Cerebellar nuclear complex (tissue), 1 donor: ENCODE measurements at regions not wholly inside any gene's neighbourhood (a gene's known extent, or its start where the extent isn't known, plus 50 kb on each side); places are given as distances from the start of the nearest gene placed in this dataset.
"Not testable (repeated sequence)": the region's sequence is repeated elsewhere in the genome, so short reads cannot be mapped to it uniquely, and the experiment has no call there.

Experiments used
- DNase-seq, 2 experiments: peaks; one replicate each; lab custom pipeline; 2025; lab: John Stamatoyannopoulos, UW

DNA sequence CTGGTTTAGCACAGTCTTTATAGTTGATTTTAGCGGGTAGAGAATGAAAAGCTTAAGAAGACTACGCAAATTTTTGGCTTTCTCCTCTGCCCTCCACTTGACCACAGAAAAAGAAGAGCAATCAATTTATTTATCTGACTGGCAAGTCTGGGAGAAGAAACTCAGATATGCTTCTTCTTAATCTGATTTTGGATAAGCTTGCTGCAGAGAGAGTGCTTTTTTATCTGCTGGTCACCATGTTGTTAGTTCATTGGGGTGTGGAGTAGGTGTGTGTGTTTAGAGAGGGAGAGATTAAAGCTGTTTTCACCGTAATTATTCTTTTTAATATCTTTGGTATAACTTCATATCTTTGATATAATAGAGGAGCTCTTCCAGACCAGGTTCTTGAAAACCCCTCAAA, 471.4 kb upstream of the SLC10A2 start:
- DNase-seq: no peak

DNA sequence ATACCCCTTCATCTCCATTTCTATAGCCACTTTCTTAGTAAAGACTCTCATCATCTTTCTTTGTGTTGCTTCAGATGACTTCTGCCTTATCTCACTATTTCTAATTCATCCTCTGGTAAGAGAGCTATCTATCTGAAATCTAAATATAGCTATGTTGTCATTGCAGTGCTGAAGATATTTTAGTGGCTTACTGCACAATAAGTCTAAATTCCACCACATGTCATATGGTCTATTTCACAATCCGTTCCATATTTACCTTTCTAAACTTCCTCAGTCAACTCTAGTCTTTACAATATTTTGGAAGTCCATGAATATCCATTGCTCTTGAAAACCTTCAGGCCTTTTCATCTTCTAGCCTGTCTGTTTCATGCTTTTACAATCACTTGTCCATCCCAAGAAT, 465.1 kb upstream of the SLC10A2 start:
- no peak for DNase-seq

DNA sequence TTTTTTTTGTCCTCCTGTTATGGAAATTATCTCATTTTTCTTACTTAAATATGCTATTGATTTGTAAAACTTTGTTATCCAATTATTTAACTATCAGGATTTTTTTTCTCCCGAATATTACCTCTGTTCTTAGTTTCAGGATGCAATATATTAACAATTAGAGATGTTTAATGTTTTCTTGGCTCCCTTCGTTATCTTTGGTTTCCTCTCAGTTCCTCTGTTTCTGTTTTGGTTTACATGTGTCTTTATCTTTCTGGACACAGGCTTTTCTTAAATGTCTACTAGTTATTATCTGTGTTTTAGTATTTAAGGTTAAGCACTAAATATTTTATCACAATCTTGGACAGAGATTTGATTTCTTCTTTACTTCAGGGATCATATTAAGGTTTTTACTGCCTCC, 462.2 kb upstream of the SLC10A2 start:
- DNase-seq: no peak

DNA sequence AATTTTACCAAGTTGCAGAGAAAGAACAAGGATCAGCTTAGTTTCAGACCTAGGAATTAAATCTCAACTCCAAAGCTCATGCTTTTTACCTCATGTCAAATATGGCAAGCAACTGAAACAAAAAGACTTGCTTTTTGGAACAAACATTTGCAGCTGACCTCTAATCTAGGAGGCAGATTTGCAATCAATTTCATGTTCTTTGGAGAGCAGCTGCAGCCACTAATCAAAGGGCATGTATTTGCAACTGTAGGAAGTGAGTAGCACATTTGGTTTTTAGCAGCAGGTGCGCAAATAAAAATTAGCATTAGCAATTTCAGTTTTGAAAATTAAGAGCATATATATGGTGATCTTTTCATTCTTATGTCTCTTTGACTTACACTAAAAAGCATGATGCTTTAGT, 459.3 kb upstream of the SLC10A2 start:
- DNase-seq: no peak

DNA sequence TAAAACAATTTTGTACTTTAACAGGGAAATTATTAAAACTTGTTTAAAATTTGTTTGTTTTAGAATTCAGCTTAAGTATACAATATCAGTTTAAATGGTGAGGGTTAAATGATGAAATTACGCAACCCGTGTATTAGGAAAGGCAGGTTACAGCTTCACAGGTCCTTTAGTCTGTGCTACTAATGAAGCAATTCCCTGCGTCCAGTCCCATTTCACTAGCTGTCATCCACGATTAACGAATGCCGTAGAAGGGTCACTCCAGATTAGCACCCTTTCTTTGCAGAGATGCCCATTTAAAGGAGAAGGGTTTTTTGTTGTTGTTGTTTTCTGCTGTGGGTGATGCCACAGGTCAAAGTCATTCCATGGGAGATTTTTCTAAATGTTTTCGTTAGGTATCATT, 457.6 kb upstream of the SLC10A2 start:
- no peak for DNase-seq

DNA sequence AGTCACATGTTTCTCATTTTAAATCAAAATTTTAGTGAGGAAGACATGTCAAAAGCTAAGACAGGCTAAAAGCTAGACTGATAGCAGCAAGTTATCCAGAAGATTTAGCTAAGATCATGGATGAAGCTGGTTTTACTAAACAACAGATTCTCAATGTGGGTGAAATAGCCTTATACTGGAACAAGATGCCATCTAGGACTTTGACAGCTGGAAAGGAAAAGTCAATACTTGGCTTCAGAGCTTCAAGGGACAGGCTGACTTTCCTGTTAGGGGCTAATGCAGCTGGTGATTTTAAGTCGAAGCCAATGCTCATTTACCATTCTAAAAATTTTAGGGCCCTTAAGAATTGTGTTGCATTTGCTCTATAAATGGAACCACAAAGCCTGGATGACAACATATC, 455.3 kb upstream of the SLC10A2 start:
- no peak for DNase-seq

DNA sequence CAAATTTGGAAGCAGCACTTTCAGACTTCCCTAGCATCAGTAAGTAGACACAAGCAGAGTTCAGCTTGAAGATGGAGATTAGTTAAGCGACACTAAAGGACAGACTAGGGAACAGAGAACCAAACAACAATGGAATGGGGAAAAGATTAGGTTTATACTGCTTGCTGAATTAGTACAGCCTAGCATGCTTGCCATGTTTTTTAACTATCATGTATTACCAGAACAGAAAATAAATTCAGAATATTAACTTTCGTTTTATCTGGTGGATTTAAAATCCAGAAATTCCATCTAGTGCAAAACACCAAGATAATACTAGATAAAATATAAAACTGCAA, 451.5 kb upstream of the SLC10A2 start:
- DNase-seq: no peak

DNA sequence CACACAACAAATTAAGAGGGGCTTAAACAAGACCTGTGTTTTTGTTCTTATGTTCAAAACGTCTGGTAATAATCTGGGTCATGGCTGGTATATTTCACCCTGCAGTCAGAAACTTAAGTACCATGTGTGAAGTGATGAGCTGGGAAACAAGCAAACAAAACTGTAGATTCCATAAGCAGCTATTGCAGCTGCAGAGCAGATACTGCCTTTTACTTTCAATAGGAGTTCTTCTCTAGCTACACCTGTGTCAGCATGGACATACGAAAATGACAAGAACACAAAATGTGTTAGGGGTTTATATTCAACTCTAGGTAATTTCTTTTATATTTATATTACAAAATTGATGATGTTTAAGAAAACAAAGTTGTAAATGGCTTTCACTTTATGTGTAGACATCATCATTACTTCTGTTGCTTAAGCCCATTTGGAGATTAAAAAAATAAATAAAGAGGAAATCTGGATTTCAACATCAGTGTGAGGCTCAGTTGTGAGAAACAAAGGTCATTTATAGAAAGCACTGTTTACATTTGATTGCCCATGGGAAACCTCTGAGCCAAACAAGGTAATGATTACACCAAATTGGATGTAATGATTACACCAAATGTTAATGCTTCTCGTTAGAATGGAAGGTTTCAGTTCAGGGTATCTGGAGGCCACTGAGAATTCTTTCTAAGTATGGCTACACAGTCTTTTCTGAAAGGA, 451.0 kb upstream of the SLC10A2 start:
- DNase-seq: no peak

DNA sequence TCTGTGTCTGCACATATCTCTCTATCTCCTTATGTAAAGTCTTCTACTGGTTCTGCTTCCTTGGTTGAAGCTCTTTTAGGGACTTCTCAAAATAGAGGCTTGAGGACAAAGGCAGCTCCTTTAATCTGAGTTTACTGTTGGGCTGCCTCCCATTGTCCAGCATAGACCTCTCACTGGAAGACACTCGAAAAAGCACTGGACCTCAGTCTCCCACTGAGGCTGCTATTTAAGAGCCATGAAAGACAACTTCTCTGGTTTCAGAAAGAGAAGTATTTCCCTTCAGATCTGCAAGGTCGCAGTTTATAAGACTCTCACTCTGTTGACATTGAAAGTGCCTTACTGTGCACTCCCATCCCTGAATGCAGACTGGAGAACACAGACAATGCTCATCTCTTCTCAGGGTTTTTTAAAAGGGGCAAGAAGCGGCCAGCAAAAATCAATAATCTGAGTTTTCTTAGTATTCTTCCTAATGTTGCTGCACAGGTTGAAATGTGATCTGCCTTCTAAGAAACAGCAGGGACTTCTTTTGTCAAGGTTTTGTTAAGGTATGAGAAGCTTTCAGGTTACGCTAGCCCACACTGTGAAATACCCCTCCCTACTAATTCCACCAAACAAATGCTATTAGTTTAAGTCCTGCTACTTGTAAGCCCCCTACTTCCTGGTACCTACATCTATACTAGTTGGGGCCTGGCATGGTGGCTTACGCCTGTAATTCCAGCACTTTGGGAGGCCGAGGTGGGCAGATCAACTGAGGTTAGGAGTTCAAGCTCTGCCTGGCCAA, 450.0 kb upstream of the SLC10A2 start:
- DNase-seq: no peak

DNA sequence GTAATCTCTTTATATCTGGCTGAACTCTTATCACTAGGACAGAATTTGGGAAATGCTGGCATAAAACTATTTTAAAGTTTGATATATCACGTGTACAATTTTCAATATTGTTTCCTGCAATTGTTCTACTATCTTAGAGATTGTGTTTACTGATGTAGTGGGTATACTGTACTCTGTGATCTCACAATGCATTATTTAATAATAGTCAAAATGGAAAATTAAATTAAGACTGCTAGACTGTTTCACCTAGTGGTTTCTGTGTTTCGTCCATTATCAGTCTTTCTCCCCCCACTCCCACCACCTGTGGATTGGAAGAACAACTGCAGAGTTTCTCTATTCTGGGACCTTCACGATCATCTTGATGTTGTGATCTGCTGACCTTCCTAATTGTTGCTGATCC, 449.2 kb upstream of the SLC10A2 start:
- DNase-seq: no peak

DNA sequence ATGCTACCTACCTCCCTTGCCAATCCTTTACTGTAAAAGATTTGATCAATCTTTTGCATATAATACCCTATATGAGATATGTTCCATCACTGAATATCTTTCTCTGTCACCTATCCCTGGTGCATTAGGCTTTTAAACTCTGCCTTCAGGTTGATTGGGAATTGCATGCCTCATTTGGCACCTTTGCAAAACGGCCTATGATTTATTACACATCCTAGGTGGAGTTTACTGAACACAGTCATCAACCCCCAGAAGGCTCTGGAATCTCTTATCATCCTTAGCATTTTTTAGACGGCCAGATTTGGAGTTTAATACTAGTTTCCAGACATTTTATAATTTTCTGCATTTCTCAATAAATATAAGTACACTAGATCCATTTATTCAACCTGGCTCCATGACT, 448.4 kb upstream of the SLC10A2 start:
- DNase-seq: no peak

DNA sequence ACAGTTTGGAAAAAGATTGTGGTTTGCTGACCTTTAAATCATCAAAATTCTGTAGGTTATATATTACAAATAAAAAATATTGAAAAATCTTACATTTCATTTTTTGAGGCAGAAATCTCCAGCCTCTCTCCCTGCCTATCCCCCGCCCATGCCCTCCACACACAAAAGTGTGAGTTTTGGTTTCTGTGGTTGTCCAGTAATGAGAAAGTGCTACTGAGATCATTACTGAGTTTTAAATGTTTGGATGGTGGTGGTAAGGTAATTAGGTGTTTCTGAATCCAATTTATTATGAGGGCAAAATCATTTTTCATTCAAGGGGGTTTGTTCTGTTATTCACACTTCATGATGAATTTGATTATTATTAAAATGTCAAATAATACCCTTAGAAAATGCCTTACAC, 448.0 kb upstream of the SLC10A2 start:
- no peak for DNase-seq

DNA sequence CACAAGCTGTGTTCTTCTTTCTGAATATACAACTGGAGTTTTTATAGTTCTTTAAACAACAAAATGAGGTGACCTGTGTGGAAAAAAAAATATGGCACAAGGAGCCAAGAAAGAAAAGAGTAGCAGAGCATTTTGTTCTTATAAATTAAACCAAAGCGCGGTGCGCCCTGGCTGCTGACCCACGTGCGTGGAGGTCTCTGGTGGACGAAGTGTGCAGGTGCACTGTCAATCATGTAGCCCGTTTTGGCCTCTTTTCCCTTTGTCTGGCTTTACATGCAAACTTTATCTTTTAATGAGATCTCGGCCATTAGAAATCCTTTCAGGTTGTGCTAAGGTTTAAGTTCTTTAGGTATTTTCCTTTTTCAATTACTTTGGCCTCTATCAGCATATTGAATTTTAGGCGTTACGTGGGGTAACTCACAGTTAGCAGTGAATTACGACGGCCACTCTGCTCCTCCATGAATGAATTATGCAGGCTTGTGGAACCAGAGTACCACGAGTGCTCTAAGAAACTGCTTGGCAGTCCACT, 443.9 kb upstream of the SLC10A2 start:
- DNase-seq: no peak

DNA sequence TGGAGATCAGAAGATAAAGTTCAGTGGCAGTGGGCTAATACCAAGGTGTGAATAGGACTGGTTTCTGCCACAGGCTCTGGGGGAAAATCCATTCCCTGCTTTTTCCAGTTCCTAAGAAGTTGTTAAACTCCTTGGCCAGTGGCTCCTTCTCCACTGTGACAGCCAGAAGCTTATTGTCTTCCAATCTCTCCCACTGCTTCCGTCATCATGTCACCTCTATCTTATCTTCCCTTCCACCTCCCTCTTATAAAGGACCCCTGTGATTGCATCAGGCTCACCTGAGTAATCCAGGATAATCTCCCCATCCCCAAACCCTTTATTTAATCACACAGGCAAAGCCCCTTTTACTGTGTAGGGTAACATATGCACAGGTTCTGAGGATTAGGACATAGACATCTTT, 431.2 kb upstream of the SLC10A2 start:
- DNase-seq: no peak

DNA sequence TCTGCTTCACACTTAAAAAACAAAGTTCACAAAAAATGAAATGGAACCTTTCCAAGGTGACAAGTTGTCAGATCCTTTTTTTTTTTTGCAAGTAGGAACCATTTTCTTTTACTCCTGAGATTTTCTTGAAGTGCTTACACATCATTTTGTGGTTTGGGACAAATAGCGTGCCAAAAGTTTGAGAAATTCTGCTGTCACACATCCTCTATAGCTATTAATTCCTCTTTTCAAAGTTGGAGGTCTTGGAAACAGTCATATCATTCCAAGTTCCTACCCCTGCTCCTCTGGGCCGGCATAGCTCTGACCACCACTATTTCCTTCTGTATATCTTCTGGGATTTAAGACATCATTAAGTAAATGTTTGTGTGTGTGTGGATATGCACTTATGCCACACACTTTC, 421.6 kb upstream of the SLC10A2 start:
- no peak for DNase-seq

DNA sequence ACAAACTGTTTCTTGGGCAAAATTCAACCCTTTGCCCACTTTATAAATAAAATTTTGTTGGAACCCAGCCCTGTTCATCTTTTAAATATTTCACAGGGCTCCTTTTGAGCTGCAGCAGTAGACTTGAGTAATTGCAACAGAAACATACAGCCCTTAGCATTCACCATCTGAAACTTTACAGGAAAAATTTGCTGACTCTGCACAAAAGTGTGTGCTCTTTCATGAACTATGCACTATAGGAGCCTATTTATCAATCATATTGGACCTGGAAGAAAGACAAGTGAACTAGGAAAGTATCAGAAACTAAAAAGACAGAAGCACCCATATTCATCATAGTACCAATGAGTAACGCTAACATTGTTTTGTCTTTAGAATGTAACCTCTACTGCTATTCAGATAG, 406.9 kb upstream of the SLC10A2 start:
- DNase-seq: no peak

DNA sequence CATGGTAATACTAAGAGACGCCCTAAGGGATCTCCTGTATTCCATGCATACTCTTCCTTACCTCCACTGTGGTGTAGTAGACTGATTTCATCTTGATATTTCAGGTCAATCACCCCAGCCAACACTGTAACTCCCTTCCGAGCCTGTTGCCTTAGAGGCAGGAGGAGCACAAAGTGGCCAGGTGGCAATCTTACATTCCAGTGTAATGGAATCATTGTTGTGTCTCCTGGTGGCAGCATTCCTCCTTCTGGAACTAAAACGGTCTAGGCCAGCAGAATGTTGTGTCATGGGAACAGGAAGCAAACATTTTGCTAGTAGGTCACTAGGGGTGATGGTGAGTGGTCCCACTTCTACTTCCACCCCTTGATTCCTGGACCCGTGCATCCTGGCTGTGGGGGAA, 405.7 kb upstream of the SLC10A2 start:
- no peak for DNase-seq

DNA sequence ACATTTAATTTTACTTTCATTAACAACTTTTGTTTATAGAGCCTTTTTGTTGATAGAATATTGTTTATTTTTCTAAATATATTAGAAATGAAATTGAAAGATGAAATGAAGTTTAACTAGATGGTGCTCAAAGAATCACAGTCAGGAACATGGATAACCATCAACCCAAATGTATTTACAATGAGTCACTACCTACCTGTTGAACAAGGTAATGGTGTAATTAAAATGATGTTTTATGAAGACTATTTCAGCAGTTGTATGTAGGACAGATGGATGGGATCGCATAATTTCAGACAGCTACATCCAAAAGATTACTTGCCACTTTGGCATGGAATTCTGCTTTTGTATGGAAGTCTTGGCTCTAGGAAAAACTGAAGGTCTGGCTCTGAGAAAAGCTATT, 403.6 kb upstream of the SLC10A2 start:
- no peak for DNase-seq

DNA sequence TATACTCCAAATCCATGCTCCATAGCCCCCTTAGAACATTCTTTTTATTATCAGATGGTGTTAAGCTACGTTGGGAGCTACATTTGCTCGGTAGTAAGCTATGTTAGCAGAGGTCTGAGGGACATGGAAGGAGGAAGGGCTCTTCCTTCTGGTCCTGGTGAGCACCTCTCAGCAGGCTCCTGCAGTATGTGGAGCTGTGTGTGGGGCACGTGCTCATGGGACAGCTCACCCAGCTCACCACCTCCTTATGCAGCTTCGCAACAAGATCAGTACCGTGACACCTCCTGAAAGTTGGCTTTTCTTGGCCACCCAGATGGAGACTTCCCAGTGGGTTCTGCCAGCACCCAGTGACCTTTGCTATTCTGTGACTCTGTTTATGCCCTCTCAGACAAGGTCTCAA, 400.5 kb upstream of the SLC10A2 start:
- DNase-seq: no peak

DNA sequence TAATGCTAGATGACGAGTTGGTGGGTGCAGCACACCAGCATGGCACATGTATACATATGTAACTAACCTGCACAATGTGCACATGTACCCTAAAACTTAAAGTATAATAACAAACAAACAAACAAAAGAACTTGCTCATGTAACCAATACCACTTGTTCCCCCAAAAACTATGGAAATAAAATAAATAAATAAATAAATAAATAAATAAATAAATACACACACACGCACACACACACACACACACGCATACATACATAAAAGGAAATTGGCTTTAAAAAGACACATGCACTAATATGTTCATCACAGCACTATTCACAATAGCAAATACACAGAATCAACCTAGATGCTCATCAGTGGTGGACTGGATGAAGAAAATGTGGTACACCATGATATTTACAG, 394.0 kb upstream of the SLC10A2 start:
- DNase-seq: not testable (repeated sequence)

DNA sequence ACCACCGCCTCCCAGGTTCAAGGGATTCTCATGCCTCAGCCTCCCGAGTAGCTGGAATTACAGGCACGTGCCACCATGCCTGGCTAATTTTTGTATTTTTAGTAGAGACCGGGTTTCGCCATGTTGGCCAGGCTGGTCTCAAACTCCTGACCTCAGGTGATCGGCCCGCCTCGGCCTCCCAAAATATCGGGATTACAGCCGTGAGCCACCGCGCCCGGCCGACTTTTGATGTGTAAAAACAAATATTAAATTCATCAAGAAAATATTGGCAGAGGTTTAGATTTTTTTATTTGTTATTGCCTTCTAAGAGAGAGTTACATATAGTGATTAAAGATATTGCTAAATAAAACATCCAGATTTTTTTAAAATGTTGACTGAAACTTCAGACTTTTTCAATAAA, 390.8 kb upstream of the SLC10A2 start:
- not testable (repeated sequence) for DNase-seq

DNA sequence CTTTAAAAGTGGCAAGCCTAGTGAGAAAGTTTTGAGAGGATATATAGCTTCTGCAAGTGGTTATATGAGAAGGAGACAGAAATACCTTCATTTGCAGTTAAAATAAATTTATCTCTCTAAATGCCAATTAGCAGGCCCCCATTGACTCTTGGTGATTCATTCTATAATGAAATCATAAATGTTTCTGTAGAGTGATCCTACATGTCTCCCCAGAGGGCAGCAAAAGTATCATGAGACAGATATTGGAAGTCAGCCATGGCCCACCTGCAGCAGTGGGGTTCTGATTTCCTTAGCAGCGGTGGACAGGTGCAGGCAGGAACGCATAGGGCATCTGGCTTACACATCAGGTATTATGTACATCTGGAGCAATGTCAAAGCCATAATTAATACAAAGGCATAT, 385.4 kb upstream of the SLC10A2 start:
- DNase-seq: no peak

DNA sequence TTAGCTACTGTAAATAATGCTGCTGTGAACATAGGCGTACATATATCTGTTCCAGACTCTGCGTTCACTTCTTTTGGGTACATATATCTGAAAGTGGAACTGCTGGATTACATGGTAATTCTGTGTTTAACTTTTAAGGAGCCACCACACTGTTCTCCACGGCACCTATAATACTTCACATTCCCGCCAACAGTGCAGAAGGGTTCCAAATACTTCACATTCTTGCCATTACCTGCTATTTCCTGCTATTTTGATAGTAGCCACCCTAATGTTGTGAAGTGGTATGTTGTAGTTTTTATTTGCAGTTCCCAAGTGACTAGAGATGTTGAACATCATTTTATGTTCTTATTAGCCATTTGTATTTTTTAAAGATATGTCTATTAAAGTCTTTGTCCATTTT, 377.4 kb upstream of the SLC10A2 start:
- no peak for DNase-seq

DNA sequence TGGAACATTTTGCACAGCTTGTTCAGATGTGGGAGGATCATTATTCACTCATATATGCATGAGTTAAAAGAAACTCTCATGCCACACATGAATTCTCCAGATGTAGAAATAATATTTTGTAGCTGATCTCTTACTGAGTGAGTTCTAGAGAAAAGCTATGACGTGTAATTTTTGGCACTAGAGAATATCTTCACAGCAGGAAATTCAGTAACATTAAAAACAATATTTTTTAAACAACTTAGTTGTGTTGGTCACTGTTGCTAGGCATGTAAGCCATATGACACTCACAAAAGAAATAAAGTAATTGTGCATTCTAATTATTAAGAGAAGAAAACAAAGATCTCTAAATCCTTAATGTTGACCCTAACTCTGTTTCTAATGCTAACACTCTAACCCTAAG, 371.4 kb upstream of the SLC10A2 start:
- no peak for DNase-seq
